RPMI8226 (cell line): ENCODE measurements at regions not wholly inside any gene's neighbourhood (a gene's known extent, or its start where the extent isn't known, plus 50 kb on each side); places are given as distances from the start of the nearest gene placed in this dataset.

ENCODE experiments used
- DNase-seq: peaks from one replicate; pipeline ENCODE4 v3.0.0-alpha.2; 2015

- DNase-seq, result no peak
Observed at GRCh38 chr1:67619080-67619479, 65.9 kb upstream of the GADD45A start.

- DNase-seq, result no peak
Observed at GRCh38 chr1:67623906-67624305, 61.1 kb upstream of the GADD45A start.

GRCh38 chr1:67624680-67625079 lies 60.3 kb upstream of the GADD45A start:
- DNase-seq, result no peak

GRCh38 chr1:67626090-67626860 lies 58.7 kb upstream of the GADD45A start:
- DNase-seq, result no peak

GRCh38 chr1:67626861-67627235 lies 58.2 kb upstream of the GADD45A start:
- no peak for DNase-seq

GRCh38 chr1:67627336-67627735 lies 57.7 kb upstream of the GADD45A start:
- DNase-seq, result no peak

GRCh38 chr1:67627906-67628305 lies 57.1 kb upstream of the GADD45A start:
- DNase-seq, result no peak

- DNase-seq, result no peak
Observed at GRCh38 chr1:67629370-67630075, 55.5 kb upstream of the GADD45A start.

- no peak for DNase-seq
Observed at GRCh38 chr1:67630438-67631045, 54.5 kb upstream of the GADD45A start.

GRCh38 chr1:67632356-67632755 lies 52.6 kb upstream of the GADD45A start:
- no peak for DNase-seq

- no peak for DNase-seq
Observed at GRCh38 chr1:67632811-67633655, 52.0 kb upstream of the GADD45A start.

GRCh38 chr1:67634396-67634935 lies 50.5 kb upstream of the GADD45A start:
- no peak for DNase-seq

- DNase-seq, result no peak
Observed at GRCh38 chr1:67635055-67635809, 49.8 kb upstream of the GADD45A start.
